Gastroesophageal sphincter (tissue), 3 donors: ENCODE measurements at regions not wholly inside any gene's neighbourhood (a gene's known extent, or its start where the extent isn't known, plus 50 kb on each side); places are given as distances from the start of the nearest gene placed in this dataset.
"Not testable (repeated sequence)": the region's sequence is repeated elsewhere in the genome, so short reads cannot be mapped to it uniquely, and the experiment has no call there.

Experiments used
- CTCF ChIP-seq, 4 experiments: fragments of 200-600 bp in 2 of 4; fragments of 450-650 bp in 2 of 4; sonication (generic) in 1 of 4; IDR thresholded peaks; one replicate each; pipeline ENCODE4 v1.5.1; 2017 to 2019; ENCODE audit warnings: antibody characterized with exemption in 4 of 4, mild to moderate bottlenecking in 2 of 4, moderate library complexity in 2 of 4
- POLR2A ChIP-seq, 2 donors: fragments of 450-650 bp; IDR thresholded peaks; one replicate each; pipeline ENCODE4 v1.6.1; 2017; ENCODE audit warnings: antibody characterized with exemption in 2 of 2, mild to moderate bottlenecking in 2 of 2, moderate library complexity in 1 of 2
- POLR2AphosphoS5 ChIP-seq: sonication (generic); formaldehyde crosslinking; IDR thresholded peaks from one replicate; pipeline ENCODE4 v1.6.1; 2017; ENCODE audit warnings: antibody characterized with exemption

- TF ChIP-seq CTCF (IDR thresholded peaks at IDR 0.05); POLR2A (IDR thresholded peaks at IDR 0.05); POLR2AphosphoS5: not testable (repeated sequence)
Measured at GRCh38 chr19:41521138-41521930, 54.6 kb upstream of the CEACAM21 start.
